ENCODE measurements at regions not wholly inside any gene's neighbourhood (a gene's known extent, or its start where the extent isn't known, plus 50 kb on each side); places are given as distances from the start of the nearest gene placed in this dataset.
"Not testable (repeated sequence)": the region's sequence is repeated elsewhere in the genome, so short reads cannot be mapped to it uniquely, and the experiment has no call there.

DNA sequence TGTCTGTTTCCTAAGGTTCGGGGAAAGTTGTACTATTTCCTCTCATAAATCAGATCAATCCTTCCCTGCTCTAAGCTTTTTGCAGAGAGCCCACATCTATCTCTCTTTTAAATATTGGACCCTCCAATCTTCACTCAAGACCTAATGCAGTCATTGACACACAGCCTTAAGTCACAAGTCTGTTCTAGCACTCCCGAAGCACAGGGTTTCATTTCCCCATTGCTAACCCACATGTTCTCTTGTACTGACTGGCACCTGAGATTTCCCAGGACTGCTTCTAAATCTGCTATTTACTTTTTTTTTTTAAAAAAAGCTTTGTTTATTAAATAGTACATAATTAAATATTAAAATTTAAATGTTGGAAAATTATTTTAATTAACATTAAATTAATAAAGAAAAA lies 674.7 kb downstream of the TBC1D22A start:
- DNase-seq (ENCODE audit: low spot score) = no peak

DNA sequence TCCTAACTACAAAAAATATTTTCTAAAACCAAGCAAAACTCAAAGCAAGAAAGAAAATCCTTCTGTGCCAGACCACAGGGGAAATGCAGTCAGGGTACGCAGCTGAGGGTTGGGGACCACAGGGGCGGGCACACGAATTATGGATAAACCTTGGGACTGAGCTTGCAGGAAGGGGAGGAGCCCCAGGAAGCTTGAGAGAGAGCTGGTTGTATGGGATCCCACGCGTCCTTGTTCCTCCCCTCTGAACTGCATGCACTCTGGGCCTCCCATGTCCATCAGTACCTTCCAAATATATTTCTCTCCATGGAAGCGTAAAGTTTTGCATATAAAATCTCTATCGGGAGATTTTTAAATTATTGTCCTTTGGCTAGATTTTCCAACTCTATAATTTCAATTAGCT lies 673.4 kb downstream of the TBC1D22A start:
- DNase-seq (ENCODE audit: low spot score) = no peak

DNA sequence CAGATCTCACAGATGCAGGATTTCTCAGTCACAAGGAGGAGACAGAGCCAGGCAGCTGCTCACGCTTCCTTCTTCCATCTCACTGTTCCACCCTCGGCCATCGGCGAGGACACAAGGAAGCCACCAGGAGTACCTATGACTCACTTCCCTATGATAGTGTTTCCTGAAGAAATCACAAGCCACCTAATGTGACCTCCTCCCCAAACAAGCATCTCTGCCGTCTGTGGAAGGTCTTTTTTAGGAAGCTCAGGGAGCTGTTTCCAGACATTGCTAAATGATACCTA lies 672.7 kb downstream of the TBC1D22A start:
- no peak for DNase-seq (ENCODE audit: low spot score)

DNA sequence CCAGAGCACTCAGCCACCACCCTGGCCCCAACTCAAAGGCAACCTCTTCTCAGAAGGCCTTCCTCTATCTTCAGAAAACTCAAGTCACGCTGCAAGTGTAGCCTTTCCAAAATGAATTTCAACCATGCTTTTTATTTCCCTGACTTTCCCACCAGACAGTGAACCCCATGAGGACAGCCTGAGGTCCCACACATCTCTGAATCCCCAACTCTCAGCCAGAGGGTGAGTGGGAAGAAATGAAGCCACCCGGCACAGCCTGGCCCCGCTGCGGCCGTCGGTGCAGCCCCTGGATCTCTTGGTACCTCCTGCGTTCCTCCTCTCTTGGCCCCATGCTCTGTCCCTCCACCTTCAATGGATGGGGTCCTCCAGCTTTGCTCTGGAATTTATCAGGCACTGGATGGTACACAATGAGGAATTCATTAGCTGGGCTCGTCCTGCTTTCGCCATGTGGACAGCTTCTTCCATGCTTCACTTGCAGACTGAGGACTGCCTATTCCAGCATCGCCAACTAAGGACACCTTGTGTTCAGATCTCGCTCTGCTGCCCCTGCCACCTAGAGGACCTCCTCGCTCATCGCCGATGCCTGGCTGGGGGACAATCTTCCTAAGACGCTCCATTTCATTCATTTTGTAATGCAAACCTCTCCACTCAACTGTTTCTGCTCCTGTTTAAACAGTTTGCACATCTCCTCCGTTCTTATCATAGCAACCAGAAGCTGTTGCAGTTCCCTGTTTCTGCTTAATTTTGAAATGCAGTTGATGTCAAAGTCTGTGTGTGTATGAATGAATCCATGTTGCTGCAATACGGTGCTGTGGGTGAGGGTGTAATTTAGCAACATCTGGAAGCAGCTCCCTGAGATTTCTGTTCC lies 672.1 kb downstream of the TBC1D22A start:
- DNase-seq (ENCODE audit: low spot score) = no peak

DNA sequence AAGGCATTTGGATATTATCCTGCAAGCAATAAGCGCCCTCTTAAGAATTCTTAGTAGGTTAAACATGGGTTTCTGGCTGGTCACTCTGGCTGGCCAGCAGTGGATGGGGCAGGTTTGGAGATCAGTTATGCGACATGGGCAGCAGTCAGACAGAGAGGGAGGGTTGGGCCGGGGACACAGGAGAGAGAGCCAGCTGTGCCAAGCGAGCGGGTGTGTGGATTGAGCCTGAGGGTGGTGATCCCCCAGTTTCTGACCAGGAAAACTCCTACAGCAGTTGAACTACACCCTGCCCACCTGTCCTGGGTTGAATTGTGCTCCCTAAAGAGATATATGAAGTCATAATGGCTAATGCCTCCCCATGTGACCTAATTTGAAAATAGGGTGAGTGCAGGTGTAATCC lies 671.2 kb downstream of the TBC1D22A start:
- DNase-seq (ENCODE audit: low spot score) = no peak

DNA sequence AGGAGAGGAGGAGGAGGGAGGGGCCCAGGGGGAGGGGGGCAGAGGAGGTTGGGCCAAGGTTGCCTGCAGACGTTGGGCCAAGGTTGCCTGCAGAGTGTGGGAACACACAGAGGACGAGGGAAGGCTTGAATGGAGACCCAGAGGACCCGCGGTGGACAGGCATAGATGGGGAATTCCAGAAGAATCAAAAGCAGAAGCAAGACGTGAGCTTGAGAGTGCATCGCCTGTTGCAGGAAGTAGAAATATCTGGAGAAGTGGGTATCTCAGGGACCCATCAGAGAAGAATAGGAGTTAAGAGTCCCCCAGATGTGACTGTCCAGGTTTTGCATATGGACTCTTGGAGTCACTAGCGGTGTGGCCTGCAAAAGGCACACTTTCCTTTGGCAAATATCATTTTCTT lies 670.2 kb downstream of the TBC1D22A start:
- no peak for DNase-seq (ENCODE audit: low spot score)

DNA sequence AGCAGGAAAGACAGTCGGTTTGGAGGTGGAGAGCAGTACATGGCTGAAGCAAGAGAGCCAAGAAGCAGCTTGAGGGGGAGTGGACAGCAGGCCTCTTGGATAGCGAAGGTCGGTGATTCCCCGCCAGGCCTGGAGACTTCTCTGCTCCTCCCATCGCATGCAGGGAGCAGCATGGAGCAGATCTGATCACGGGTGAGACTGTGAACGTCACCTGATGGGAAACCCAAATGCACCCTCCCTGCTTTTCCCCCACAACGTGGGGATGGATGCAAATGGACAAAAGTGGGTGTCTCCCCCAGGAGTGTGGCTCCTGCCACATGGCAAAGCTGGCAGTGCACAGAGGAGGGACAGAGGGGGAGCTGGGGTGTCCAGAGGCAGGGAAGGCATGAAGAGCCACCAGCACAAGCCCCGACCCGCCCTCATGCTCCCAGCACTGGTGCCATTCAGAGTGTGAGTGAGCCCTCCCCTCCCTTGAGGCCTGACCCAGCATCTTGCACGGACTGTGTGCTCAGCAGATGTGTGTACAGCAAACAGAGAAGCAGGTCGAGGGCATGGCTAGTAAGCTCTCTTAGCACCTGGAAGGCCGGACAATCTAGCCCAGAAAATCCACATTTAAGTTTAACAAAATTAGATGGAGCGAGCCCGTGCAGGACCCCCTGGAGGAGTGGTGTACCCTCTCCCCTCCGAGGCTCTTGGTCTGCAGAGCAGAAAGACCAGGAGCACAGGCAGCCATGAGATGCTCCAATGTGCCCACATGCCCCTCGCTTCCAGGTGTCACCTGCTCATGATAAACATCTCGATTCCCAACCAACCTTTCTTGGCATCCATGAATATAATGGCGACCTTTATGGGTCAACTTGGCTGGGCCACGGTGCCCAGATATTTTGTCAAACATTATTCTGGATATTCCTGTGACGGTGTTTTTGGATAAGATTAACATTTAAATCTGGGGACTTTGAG lies 661.7 kb downstream of the TBC1D22A start:
- DNase-seq (ENCODE audit: low spot score) = no peak

DNA sequence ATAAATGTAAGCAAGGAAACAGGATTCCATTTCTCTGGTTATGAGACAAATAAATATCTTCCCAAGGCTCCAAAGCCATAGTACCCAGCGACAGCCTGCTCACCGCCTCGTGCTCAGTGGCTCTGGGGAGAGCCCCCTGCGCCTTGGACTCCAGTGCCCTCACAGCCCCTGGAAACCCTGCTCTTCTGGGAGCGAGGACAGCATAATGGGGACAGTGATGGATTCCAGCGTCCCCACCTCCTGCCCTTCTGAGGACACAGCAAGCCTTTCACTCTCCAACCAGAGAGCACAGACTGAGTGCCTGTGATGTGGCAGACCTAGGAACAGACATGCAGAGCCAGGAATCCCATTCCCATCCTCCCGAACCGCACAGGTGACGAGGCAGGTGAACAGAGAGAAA lies 660.8 kb downstream of the TBC1D22A start:
- no peak for DNase-seq (ENCODE audit: low spot score)

DNA sequence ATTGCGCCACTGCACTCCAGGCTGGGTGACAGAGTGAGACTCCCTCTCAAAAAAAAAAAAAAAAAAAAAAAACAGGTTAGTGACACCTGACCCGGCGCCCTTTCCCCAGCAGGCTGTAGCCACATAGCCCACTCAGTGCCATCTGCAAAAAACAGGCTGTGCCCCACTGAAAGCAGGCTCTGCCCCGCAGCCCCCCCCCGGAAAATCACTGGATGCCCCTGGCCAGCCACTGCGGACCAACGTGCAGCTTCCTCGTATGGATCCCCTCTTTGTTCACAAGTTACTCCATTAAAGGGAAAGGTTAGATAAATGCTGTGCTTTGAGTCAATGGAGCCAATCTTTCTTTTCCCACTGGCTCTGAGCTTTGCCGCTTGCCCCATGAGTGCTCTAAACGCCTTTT lies 660.3 kb downstream of the TBC1D22A start:
- DNase-seq (ENCODE audit: low spot score) = no peak

DNA sequence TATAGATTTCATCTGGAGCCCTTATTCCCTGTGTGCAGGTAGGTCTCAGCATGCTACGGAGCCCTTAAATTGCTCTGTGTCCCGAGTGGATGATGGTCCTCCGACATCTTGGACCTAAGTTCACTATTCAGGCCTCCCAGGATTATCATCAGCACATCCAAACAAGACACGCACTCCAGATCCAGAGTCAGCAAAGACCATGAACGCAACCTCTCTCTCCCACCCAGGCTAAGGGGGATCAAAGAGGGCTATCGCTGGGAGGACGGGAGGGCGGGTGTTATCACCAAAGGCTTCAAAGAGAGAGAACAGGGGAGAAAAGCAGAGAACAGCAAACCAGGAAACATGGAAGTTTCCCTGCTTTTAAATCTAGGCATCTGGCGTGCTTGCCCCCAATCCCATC lies 659.4 kb downstream of the TBC1D22A start:
- no peak for DNase-seq (ENCODE audit: low spot score)

DNA sequence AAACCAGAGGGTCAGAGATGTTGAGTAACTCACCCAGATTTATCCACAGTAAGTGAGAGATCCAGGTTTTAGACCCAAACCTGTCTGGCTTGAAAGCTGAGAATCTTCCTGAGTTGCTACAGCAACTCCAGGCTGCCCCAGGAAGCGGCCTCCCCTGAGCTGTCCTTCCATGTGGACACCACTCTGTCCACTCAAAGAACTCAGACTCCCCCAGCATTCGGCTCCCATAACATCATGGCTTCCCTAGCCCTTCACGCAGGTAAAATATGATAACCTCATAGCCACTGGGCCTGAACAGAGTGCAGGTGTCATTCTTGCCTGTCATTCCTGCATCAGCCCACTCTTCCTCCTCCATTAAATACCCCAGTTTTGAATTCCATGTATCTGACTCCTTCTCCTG lies 657.8 kb downstream of the TBC1D22A start:
- DNase-seq (ENCODE audit: low spot score) = no peak

DNA sequence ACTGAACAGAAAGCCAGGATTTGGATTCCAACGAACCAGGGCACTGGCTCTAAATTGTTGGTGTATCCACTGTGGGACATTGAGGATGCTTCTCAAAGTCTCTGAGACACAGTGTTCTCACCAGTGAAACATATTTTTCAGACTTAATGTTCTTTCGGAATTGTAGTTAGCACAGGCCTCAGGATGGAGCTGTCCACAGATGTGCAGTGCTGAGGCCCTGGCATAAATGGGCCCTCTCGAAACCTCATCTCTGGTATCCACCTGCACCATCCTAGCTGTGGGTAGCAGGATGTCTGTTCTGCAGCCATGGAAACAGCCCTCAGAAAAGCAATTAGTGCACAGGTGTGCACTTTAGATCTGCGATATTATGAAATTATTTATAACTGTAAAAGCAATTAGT lies 656.8 kb downstream of the TBC1D22A start:
- no peak for DNase-seq (ENCODE audit: low spot score)

DNA sequence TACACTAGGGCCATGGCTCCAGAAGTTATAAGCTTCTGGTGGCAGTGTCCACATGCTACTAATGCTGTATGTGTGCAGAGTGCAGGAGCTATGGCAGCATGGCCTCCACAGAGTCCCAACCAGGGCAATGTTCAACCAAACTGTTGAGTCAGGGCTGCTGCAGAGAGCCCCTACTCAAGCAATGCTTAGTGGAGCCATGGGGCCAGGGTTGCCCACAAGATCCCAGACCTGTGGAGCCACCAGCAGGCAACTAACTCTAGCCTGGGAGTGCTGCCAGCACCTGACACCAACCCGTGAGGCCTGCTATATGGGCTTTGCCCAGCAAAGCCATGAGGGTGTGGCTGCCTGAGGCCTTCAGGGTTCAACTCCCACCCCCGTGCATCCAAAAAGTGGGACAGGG lies 655.2 kb downstream of the TBC1D22A start:
- DNase-seq (ENCODE audit: low spot score) = no peak

DNA sequence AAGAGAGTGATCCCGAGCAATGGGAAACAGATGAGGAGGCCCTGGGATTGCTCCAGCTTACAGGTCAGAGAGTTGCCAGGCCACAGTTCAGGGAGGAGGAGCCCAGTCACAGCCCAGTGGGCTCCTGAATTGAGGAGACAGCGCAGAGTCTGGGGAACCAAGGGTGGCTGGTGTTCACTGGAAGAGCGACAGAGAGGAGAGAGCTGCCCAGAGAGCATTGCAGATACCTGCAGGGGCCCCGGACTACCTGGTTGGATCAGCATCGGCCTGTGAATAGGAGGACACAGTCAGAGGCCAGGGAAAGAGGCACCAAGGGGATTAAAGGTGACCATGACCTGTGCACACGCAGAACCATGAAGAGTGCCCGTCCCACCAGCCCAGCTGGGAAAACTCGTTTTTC lies 648.6 kb downstream of the TBC1D22A start:
- DNase-seq (ENCODE audit: low spot score) = no peak

DNA sequence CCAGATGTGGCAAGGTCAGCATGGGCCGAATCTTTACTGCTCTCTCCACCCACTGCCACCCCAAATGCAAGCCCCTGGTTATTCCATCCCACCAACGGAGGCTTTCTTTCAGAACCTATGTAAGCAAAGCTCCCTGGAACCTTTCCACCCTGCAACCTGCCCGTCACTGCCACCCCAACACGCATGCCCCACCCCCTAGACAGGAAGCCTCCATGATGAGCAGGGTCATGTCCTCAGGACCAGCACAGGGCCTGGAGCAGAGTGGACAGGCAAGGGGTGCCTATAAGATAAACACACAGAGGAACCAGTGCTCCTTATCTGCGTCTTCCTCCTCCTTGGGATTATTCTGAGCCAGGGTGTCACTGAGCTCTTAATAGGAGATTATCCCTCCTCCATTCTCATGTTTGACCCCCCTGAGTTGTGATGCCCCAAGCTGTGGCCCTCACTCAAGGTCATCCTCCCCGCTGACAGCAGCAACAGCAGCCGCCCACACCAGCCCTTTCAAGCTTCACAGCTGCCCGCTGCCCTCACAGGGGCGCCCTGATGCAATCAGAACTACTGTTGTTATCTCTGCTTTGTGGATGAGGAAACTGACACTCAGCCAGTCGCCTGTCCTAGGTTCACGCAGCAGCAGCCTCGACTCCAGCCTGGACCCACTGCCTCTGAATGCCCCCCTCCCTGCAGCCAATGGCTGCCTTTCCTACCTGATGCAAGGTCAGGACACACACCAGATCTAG lies 647.3 kb downstream of the TBC1D22A start:
- DNase-seq (ENCODE audit: low spot score) = no peak

DNA sequence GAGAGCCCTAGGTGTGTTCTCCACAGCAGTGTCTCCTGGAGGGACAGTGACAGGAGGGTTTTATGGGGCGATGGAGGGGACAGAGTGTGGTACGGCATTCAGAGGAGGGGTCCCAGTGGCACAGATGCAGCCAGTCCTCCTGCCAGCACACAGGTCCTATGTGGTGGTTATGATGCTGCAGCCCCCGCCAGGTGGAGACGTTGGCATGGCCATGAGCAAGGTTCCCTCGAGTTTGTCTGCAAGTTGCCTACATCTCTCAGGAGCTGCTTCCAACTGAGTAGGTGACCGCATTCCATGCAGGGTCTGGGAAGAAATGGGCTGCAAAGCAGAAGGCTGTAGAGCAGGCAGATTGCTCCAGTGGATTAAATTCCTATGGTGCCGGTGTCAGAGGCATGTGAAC lies 646.0 kb downstream of the TBC1D22A start:
- no peak for DNase-seq (ENCODE audit: low spot score)

DNA sequence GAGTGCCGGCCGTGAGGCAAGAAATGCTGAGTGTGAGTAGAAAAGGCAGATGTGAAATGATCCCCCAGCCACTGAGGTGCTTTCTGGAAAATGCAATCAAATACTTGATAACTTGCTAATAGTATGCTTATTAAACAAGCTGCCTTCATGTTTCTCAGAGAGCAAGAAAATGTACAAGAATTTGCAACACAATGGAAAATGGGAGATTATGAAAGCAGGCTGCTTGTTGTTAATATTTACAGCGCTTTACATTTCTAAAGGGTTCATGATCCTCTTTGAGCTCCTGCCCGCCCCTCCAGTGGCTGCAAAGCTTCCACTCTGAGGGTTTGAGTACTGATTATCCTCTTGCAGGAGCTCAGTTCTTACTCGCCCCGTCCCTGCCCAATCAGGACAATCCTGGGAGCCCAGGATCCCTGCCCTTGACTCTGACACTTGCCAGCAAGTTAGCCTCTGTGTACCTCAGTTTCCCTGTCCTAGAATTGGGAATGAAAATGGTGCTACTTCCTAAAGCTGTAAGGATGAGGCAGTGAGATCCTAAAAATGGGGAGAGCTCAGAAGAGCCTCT lies 645.1 kb downstream of the TBC1D22A start:
- DNase-seq (ENCODE audit: low spot score) = no peak

DNA sequence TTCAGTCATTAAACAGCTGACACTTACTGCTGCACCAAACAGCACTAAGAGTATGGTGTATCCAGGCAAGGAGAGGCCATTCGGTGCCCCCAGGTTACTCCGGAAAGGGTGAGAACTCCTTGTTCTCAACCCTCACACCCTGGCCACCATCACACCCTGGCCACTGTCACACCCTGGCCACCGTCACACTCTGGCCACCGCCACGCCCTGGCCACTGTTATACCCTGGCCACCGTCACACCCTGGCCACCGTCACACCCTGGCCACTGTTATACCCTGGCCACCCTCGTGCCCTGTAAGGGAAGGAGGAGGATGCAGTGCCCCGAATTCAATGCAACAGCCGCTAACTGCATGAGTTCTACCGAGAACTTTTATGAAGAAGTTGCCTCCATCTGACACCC lies 644.4 kb downstream of the TBC1D22A start:
- no peak for DNase-seq (ENCODE audit: low spot score)

DNA sequence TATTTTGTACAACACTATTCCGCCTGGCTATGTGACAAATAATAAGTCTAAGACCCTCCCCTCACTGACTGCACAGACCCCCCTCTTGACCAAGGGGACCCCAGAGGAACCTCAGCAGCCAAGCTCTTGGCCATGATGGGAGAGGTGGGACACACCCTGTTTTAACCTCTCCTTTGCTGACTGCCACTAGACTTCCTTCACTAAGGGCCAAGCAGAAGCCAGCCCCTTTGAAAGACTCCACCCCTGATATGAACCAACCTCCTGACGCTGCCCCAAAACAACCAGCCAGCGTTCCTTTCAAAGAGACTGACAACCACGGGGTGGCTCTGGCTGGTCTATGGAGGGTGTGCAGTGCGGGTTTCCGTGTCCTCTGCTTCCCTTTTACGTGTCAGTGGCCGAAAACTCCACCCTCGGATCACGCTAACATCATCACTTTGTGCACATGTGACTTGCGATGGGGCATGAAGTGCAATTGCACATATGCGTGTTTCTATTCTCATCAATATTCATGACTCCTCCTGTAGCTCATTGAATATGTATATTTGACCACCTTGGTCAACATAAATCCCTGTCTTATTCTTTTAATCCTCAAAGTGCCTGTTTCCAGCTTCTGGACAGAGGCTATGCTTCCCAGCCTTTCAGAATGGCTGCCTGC lies 643.9 kb downstream of the TBC1D22A start:
- DNase-seq (ENCODE audit: low spot score) = no peak

DNA sequence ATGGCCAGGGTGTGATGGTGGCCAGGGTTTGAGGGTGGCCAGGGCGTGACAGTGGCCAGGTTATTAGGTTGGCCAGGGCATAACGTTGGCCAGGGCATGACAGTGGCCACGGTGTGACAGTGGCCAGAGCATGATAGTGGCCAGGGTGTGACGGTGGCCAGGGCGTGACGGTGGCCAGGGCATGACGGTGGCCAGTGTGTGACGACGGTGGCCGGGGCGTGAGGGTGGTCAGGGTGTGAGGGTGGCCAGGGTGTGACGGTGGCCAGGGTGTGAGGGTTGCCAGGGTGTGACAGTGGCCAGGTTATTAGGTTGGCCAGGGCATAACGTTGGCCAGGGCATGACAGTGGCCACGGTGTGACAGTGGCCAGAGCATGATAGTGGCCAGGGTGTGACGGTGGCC lies 642.8 kb downstream of the TBC1D22A start:
- DNase-seq (ENCODE audit: low spot score) = not testable (repeated sequence)

DNA sequence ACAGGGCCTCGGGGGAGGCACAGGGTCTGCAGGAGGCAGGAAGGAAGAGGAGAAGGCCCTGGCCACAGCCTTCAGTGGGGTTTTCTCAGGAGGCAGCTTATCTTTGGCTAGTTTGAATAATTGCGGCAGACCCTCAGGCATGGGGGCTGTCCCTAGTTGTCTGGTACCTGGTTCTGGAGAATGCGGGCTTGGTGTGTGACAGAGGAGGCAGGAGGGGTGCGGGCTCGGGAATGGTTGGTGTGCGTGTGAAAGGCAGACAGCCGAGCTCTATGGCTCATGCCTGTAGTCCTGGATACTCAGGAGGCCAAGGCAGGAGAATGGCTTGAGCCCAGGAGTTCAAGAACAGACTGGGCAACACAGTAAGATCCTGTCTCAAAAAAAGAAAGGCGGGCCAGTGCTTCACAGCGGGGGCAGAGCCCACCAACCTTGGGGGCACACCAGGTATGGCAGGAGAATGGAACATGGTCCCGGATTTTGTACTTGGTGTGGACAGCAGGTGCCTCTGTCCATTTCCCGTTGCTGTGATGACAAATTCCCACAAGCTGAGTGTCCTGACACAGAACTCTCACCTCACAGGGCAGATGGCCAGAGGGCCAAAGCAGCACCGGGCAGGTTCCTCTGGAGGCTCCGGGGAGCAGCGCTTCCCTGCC lies 640.6 kb downstream of the TBC1D22A start:
- no peak for DNase-seq (ENCODE audit: low spot score)

All from H4 (cell line).